ENCODE measurements at regions not wholly inside any gene's neighbourhood (a gene's known extent, or its start where the extent isn't known, plus 50 kb on each side); places are given as distances from the start of the nearest gene placed in this dataset.

DNA sequence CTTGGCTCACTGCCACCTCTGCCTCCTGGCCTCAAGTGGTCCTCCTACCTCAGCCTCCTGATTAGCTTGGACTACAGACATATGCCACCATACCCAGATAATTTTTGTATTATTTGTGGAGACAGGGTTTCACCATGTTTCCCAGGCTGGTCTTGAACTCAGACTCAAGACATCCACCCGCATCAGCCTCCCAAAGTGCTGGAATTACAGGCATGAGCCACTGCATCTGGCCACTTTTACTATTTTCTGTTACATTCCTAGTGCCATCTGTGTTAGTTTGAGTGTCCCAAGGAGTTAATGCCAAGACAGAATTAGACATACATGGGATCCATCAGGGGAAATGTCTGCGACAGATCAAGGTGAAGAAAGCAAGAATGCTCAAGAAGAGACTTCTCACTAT, 288.2 kb upstream of the CTSO start:
- no peak for DNase-seq

DNA sequence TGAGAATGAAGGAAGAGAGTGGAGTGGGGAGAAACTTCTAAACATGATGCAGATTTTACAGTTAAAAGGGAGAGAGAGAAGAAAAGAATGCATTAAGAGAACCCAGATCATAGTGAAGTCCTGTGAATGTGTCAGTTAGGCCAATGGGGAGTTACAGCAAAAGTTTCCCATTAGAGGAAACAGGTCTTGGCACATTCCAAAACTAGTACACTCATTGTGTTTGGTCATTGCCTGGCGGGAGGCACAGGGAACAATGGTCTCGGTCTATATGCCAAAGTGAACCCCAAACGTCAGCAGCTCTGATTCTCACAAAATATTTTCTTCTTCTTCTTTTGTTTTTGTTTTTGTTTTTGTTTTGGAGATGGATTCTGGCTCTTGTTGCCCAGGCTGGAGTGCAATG, 284.5 kb upstream of the CTSO start:
- DNase-seq, result no peak

DNA sequence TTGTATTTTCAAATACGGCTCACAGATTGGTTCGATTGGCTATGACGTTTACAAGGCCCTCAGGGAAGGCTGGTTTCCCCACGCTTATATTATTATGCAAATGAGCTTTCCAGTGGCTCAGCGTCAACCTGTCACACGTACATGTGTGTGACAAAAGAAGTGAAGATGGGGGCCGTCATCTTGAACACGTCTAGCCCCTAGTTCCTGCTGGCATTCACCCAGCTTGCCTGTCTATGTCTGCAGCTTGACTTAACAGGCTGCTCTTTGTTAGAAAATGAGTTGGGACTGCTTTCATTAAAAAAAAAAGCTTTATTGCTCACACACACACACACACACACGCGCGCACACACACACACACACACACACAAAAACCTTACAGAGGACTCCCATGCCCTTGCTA, 283.6 kb upstream of the CTSO start:
- DNase-seq, result no peak

DNA sequence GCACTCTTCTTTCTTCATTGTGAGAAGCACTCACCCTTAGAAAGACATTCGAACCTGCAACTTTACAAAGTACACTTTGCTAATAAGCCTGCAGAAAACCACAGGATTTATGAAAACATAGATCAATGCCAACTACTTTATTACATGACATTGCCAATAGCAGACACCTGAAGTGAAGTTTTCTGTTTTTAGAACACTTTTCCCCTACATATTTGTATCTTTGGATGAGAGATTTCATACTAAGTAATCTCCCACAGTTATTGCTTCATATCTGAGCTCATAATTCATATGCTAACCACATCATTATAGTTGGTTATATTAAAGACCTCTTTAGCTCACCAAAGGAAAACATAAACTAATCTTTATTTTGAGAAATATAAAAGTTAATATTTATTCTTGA, 276.5 kb upstream of the CTSO start:
- no peak for DNase-seq

DNA sequence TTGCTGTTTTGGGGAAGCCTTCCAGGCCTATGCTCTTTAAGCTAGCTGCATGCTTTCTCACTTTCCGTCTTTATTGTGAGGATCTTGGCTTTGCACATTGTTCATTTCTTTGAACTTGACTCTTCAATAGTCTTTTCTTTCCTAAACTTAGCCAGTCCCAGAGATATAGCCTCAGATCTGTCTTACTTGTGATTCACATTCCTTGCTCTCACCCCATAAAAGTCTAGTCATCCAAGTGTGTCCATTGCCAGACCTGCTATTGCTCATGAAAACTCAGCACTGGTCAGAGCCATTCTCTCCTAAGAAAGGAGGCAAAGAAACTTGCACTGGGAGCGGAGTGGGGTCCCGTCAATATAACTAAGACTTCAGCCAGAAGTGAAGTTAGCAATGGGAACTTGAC, 275.0 kb upstream of the CTSO start:
- no peak for DNase-seq

DNA sequence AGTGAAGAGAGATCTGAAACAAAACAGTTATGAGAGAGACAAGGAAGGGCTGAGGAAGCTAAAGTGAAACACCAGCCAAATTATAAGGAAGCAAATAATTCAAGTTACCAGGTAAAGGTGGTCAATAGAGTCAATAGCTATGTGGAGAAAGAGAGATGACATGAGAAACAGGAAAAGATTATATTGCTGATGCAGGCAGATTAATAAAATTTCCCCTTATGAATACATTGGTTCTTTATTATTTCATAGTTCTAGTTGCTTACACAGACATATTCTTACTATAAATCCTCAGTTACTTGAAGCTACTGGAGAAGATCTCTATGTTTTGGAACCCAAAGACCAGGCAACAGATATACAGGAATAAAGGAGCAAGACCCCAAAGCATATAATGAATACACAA, 273.7 kb upstream of the CTSO start:
- DNase-seq, result no peak

DNA sequence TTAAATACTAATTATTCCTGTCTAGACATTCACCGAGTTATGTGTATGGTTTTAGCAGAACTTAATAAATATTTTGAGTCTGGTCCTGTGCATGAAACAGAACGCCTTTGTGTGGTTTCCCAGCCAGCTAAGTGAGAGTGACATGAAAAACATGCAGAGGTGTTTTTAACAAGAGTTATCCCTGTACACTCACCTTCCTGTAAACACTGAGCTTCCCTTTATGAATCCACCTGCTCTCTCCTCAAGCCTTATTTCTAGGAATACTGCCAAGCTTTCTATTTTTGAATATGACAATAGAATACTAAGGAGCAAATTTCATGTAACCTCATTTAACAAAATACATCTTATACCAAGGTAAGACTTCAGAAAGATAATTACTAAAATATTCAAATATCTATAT, 270.3 kb upstream of the CTSO start:
- no peak for DNase-seq

DNA sequence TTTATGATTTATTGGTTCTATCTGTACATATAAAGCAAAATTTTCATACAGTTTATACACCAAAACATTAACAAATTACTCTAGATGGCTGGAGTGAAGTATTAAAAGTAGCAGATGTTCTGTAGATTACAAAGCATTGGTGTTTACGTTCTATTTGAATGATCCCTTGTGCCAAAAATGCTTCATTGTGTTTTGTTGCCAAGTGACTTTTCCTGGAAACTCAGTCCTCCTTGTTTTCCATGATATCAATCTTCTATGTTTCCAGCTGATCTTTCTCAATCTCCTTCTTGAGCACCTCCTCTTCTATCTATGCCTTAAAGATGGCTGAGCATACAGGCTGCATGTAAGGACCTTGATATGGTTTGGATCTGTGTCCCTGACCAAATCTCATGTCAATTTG, 263.6 kb upstream of the CTSO start:
- peak; percentile 58 to 59 for DNase-seq

DNA sequence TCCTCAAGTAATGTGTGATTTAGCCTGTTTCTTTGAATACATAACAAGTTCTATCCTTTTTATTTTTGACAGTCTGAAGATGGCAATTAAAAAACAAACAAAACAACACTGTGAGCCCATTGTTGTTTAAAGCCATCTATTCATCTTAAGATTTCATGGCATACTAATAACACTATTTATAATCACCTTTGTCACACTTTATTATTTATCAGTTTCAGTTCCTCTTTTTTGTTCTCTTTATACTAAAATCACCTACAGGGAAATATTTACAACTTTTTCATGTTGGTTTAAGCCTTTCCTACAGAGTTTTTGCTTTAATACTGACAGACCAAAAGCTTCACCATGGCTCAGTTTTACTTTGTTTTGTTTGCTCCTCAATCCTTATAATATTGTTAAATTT, 247.4 kb upstream of the CTSO start:
- no peak for DNase-seq

DNA sequence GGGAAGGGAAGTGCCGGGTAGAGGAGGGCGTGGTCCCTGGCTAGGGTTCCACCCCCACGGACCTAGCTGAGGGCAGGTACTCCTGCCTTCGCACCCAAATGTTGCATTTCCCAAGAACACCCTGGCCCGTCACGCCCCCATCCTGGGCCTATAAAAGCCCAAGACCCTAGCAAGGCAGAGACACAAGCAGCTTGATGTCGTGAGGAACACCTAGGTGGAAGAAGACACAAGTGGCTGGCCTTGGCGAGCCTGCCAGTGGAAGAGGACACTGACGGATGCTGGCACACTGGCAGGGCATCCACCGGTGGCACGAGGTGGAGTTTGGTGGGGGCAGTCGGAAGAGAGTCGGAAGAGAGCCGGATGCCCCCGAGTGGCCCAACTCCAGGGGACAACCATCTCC, 244.8 kb upstream of the CTSO start:
- no peak for DNase-seq

DNA sequence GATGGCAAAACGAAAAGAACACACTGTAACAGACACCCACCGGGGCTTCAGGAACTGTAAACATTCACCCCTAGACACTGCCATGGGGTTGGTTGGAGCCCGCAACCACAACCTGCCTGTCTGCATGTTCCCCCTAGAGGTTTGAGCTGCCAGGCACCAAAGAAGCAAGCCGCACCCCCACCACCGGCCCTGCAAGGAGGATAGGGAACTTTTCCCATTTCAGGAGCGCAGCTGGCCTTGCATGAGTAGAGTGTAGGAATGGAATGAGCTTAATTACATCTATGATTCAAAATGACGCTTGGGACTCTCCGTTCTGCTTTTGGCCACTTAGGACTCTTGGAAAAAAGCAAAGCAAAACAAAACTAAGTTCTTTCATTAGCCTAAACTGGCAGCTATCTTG, 243.6 kb upstream of the CTSO start:
- DNase-seq, result no peak

DNA sequence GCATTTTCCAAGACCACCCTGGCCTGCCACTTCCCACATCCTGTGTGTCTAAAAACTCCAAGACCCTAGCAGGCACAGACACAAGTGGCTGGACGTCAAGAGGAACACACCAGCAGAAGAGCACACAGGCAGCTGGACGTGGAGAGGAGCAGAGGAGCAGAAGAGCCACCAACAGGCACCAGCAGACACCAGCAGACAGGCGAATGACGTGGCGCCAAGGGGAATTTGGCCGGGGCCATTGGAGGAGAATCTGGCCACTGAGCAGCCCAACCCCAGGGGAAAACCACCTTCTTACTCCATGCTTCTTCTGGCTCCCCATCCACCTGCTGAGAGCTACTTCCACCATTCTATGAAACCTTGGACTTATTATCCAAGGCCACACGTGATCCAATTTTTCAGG, 243.1 kb upstream of the CTSO start:
- DNase-seq, result no peak

DNA sequence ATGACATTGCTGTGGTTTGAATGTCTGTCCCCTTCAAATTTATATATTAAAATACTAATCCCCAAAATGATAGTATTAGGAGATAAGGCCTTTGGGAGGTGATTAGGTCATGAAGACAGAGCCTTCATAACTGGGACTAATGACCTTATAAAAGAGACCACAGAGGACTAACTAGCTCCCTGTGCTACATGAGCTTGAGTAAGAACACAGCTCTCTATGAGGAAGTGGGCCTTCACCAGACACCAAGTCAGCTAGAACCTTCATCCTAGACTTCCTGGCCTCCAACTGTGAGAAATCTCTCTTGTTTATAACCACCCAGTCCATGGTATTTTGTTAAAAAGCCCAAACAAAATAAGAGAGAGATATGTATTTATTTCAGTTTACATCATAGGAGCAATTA, 242.2 kb upstream of the CTSO start:
- DNase-seq, result no peak

DNA sequence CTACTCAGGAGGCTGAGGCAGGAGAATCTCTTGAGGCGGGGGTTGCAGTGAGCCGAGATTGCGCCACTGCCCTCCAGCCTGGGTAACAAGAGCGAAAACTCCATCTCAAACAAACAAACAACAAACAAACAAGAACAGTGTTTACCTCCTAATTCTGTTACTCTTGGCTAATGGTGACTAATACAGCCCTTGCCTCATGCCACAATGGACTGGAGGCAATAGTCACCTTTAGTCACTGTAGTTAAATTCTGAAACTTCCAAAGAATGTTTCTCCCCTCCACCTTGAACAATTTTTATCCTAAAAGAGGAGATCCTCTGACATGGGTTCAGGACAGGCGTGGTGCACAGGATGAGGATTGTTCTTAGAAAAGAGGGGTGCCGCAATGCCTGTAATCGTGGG, 241.2 kb upstream of the CTSO start:
- DNase-seq, result no peak

DNA sequence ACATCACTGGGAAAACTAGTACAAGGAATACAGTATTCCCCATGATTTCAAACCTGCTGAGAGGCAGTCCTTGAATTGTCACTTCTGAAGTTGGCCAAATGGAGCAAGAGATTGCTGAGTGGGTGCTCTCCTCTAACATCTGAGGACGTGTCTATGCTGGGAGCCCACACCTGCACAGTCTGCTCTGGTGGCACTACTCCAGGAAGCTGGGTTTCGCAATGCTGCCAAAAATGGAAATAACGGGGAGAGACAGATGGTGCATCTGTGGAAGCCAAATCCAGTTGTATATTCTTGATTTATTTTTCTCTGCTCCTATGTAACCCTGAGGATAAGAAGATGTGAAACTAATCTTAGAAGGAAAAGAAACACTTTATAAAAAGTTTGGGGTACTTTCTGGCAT, 240.1 kb upstream of the CTSO start:
- no peak for DNase-seq

DNA sequence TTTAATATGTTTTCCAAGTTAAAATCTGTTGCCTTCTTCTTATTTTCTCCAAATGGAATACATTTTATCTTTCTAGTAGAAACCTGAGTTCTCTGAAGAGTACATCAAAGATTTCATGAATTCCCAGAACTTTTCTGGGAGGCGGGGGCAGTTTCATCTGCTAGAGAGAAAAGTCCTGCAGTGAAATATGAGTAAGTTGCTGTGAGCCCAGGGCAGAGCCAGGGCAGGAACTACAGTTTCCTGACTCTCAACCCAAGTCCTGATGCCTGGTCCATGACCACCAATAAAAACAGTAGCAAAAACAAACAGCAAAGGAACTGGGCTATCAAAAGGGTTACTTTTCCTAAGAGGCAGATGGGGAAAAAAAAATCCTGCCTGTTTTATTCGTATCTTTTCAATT, 239.4 kb upstream of the CTSO start:
- no peak for DNase-seq

DNA sequence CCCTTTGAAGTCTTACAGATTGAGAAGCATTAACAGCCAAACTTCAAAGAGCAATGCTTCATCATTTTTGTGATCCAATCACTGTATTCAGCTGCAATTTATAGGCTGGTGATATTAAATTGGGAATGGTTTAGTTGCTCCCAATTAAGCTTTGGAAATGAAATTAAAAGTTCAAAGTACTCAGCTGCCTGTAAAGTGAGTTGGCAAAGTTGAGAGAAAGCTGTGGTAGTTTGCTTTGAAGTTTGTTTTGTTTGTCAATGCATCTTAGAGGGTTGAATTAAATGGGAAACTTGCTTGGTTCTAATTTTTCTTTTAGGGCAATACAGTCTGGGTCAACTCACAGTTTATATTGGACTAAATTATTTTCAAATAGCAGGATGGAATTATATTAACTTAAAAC, 238.4 kb upstream of the CTSO start:
- DNase-seq, result no peak

DNA sequence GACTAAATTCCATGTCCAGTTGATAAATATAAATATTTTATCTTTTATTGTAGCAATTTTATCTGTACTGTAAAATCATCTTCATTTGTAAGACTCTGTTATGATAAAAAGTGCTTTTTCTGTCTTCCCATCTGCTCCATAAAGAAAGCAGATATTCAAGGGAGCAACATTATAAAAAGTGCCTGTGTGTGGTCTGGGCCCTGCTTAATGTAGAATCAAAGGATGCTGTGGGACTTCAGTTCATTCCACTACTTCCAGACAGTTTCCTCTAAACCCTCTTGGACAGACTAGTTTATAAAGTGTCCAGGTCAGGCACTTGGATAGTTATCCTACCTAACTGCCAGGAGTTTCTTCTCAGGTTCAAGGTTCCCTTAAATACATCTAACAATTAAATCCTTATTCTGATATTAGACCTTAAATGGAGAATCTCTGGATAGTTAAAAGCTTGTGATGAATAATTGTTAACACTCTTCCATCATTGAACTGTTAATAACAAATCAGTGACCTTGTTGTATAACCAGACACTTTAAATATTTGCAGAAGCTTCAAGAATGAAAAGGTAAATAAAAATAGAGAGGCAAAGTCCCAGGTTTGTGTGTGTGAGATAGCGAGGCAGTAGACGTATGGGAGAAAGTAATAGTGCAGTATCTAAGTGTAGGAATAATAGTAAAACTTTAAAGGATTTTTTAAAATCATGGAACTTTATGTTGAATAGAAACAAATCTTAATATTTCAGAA, 237.5 kb upstream of the CTSO start:
- no peak for DNase-seq

DNA sequence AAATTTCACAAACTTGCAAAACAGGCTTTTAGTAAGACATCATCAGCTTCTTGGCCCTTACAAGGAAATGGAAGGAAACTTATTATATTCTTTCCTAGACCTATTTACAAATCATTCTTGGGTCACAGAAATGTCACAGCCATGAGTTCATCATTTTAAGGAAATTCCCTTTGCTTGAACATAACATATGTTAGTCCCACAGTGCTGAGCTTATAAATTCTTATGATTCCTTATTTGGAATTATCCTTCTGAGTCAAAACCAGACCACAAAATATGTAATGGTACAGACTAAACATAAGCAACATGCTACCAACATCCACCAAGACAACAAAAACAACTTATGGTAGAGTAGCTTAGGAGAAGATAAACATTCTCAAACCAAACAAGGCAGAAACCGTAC, 236.9 kb upstream of the CTSO start:
- DNase-seq, result no peak

DNA sequence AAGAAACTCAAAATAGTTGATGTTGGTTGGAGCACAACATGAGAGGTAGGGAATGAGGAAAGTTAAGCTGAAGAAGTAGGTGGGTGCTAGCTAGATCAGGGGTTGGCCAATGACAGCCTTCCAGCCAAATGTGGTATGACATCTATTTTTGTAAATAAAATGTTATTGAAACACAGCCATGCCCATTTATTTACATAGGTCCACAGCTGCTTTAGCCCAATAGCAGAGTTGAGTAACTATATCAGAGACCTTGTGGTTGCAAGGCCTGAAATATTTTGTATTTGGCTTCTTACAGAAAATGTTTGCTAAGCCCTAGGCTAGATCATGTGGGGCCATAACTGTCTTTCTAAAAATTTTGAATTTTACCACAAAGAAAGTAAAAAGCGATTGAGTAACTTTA, 234.9 kb upstream of the CTSO start:
- no peak for DNase-seq

DNA sequence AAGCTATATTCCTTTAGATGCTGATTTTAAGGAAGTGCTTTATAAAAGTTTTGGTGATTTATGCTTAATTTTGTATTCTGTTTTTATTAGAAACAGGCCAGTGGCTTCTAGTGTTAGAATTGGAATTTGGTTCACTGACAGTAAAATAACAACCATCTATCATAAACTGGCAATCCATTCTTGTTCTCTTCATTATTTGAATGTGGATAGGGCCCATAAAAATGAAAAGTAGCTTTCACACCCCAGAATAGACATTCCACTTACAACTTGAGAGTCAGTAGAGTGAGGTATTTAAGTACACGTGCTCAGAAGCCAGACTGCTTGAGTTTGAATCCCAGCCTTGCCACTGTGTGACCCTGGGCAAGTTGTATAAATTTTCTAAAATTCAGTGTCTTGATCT, 232.4 kb upstream of the CTSO start:
- DNase-seq, result no peak

DNA sequence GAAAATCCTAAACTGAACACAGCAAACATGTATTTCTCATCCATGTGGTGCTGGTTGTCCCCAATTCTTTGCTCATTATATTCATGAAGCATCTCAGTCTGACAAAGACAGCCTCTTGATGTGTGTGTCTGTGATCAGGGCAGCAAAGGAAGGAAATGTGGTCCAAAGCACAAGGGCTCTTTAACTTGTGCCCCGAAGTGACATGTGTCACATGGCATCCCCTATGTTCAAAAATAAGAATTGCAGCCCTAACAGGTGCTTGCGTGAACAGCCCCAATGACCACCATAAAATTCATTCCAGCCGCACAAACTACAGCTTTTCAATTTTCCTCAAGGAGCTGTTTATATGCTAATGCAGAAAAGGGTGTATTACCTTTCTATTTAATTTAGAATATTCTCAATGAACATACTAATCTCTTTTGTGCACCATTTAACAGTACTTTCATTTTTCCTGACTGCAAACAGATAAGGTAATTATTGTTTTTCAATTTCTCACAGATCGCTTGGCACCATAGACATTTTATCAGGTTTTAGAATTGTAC, 231.9 kb upstream of the CTSO start:
- DNase-seq, result no peak

DNA sequence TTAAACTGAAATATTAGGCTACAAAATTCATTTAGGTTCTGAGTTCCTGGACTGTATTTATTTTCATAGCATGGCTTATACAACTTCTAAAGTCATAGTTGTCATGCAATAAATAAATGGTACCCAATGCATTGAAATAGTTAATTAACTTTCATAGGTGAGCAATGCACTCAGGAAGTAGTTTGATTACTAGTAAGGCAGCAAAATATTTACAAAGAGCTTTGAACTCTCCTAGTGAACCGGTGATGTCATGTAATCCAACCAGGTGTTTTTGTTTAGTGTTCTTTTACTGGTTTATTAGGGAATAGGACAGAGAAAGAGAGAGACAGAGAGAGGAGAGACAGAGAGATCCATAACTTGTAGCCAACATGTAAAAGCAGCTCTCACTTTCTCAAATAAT, 228.6 kb upstream of the CTSO start:
- no peak for DNase-seq

DNA sequence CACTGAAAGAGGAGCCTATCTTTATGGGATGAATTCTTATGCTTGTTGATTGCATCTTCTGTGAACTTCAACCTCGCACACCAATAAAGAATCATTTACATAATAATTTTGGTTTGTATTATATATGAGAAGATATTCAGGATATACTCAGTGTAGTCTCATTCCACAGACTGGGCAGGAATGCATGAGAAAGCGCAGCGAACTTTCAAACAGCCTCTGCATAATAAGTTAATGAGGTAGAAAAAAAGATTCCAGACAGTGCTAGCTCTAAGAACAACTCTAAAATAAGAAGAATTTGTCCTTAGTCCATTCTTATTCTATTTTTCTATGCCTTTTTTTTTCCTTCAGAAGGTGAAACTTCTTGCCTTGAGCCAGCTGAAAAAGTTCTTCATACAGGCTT, 224.3 kb upstream of the CTSO start:
- DNase-seq, result no peak

DNA sequence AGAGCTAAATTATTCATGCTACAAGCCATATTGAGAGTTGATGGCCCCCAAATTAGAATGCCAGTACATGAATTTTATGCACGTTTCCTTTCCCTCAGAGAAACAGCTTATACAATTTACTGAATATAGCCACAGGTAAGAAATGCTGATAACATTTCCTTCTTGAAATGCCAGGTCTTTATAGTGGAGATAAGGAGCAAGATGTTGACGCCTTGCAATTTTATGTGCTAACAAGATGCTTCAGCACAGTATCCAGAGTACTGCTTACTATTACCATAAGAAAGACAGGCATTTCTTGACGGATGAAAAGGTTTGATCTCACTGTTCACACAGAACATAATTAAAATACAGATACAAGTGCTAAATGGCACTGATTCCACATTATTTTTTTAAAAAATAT, 223.2 kb upstream of the CTSO start:
- DNase-seq, result no peak
